Loucy (cell line): ENCODE measurements at regions not wholly inside any gene's neighbourhood (a gene's known extent, or its start where the extent isn't known, plus 50 kb on each side); places are given as distances from the start of the nearest gene placed in this dataset.

ENCODE experiments used
- H2AFZ ChIP-seq: fragments of 200-600 bp; sonication (generic); 2 replicates; pipeline ENCODE4 v1.6.0; 2016; ENCODE audit warnings: antibody characterized with exemption, mild to moderate bottlenecking, low read length, moderate library complexity
- H3F3A ChIP-seq: fragments of 200-600 bp; 2 replicates; pipeline ENCODE4 v1.6.0; 2016; ENCODE audit warnings: antibody characterized with exemption, low read depth, mild to moderate bottlenecking
- H3K27me3 ChIP-seq: fragments of 200-600 bp; sonication (generic); 2 replicates; pipeline ENCODE4 v1.6.1; 2014; ENCODE audit warnings: low read length, mild to moderate bottlenecking; ENCODE audit not compliant: insufficient read depth, poor library complexity, severe bottlenecking
- H3K36me3 ChIP-seq: fragments of 200-600 bp; sonication (generic); 2 replicates; pipeline ENCODE4 v1.6.1; 2016; ENCODE audit warnings: low read length; ENCODE audit not compliant: insufficient read depth
- H3K4me1 ChIP-seq: fragments of 200-600 bp; sonication (generic); 2 replicates; pipeline ENCODE4 v1.5.1; 2014; ENCODE audit warnings: low read length, mild to moderate bottlenecking; ENCODE audit not compliant: insufficient read depth, poor library complexity, severe bottlenecking
- H3K4me2 ChIP-seq: fragments of 200-600 bp; sonication (generic); 2 replicates; pipeline ENCODE4 v1.6.0; 2014; ENCODE audit warnings: antibody characterized with exemption, low read length, low read depth, mild to moderate bottlenecking; ENCODE audit not compliant: poor library complexity, severe bottlenecking
- H3K4me3 ChIP-seq: fragments of 200-600 bp; sonication (generic); 2 replicates; pipeline ENCODE4 v1.5.1; 2014; ENCODE audit warnings: low read length, mild to moderate bottlenecking, mixed read lengths; ENCODE audit not compliant: poor library complexity, severe bottlenecking
- H3K79me2 ChIP-seq: fragments of 200-600 bp; sonication (generic); 2 replicates; pipeline ENCODE4 v1.6.1; 2014; ENCODE audit warnings: low read length; ENCODE audit not compliant: insufficient read depth
- H3K9ac ChIP-seq: fragments of 200-600 bp; sonication (generic); 2 replicates; pipeline ENCODE4 v1.6.0; 2014; ENCODE audit warnings: mild to moderate bottlenecking, low read depth, low read length, moderate library complexity; ENCODE audit not compliant: poor library complexity, severe bottlenecking
- H3K9me2 ChIP-seq: fragments of 200-600 bp; sonication (generic); replicated peaks from 2 replicates; pipeline ENCODE4 v1.6.1; 2016; ENCODE audit warnings: low read depth, low read length, mixed read lengths
- H3K9me3 ChIP-seq: fragments of 200-600 bp; sonication (generic); 2 replicates; pipeline ENCODE4 v1.6.1; 2014; ENCODE audit warnings: mild to moderate bottlenecking, antibody characterized with exemption, low read length, low read depth; ENCODE audit not compliant: insufficient read depth
- H4K20me1 ChIP-seq: fragments of 200-600 bp; sonication (generic); 2 replicates; pipeline ENCODE4 v1.6.0; 2014; ENCODE audit warnings: antibody characterized with exemption, low read length, mild to moderate bottlenecking; ENCODE audit not compliant: insufficient read depth, poor library complexity, severe bottlenecking
- EZH2phosphoT487 ChIP-seq: fragments of 200-600 bp; IDR thresholded peaks from 2 replicates; pipeline ENCODE4 v1.6.1; 2018; ENCODE audit warnings: antibody characterized with exemption, mild to moderate bottlenecking, moderate library complexity, borderline replicate concordance
- TF ChIP-seq, protein P1 (sequence below): fragments of 200-600 bp; sonication (generic); conservative IDR thresholded peaks from 2 replicates; pipeline ENCODE4 v1.5.1; 2014; ENCODE audit warnings: mild to moderate bottlenecking, antibody characterized with exemption, low read length

DNA sequence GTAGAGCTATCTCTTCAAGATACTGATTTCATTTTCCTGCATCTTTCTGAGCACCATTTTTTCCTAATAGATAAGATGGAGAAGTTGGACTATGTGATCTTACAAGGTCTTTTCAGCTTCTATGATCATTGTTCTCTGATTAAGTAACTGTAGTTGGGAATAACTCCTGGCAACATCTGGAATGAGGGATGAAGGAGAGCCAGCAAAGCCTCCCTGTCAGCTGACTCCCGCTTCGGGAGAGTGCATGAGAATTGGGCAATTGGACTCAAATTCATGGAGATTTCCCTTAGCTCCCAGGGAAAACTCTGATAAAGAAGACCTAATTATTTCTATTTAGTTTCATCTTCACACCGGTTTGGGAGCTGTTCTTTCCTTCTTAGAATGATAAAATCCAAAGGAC is 146.1 kb downstream of the CCDC71L start:
- H3K9me2 ChIP-seq, result no peaks in the 10 kb centered on the region

DNA sequence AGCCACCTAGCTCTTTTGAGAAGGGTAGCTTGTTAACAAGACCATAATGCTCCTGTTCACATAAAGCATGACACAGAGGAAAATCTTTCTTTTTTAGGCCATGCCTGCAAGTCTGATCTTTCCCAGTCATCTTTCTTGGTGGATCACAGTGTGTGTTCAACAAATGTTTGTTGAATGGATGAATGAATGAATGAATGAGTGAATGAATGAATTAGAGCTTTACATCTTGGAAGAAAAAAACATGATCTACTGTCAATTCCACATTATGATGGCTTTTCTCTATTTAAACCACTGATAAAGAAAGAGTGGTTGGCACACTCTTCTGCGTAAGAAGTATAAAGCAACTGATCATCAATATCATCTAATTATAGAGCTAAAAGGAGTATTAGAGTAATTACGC is 148.7 kb downstream of the CCDC71L start:
- Histone ChIP-seq H3K4me2 (no peak overlapping the region), H3K27me3 (no peaks in the 10 kb centered on the region), H2AFZ (no peak overlapping the region), H4K20me1 (no peaks in the 10 kb centered on the region), H3K4me3 (no peak overlapping the region), H3K36me3 (no peaks in the 10 kb centered on the region), H3K9me3 (no peaks in the 10 kb centered on the region), H3F3A (no peaks in the 10 kb centered on the region), H3K4me1 (peaks cover 10% of the 10 kb centered on the region), H3K79me2 (no peaks in the 10 kb centered on the region), H3K9me2 (no peaks in the 10 kb centered on the region), H3K9ac (no peak overlapping the region)
- TF ChIP-seq EZH2phosphoT487, result no peak
- TF ChIP-seq, protein P1, sequence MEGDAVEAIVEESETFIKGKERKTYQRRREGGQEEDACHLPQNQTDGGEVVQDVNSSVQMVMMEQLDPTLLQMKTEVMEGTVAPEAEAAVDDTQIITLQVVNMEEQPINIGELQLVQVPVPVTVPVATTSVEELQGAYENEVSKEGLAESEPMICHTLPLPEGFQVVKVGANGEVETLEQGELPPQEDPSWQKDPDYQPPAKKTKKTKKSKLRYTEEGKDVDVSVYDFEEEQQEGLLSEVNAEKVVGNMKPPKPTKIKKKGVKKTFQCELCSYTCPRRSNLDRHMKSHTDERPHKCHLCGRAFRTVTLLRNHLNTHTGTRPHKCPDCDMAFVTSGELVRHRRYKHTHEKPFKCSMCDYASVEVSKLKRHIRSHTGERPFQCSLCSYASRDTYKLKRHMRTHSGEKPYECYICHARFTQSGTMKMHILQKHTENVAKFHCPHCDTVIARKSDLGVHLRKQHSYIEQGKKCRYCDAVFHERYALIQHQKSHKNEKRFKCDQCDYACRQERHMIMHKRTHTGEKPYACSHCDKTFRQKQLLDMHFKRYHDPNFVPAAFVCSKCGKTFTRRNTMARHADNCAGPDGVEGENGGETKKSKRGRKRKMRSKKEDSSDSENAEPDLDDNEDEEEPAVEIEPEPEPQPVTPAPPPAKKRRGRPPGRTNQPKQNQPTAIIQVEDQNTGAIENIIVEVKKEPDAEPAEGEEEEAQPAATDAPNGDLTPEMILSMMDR, result no peak

More for the DNA sequence above, 146.1 kb downstream of the CCDC71L start:
- Histone ChIP-seq H2AFZ (no peak overlapping the region), H3K36me3 (no peaks in the 10 kb centered on the region), H3K79me2 (no peaks in the 10 kb centered on the region), H4K20me1 (no peaks in the 10 kb centered on the region), H3K4me1 (no peaks in the 10 kb centered on the region), H3K27me3 (no peaks in the 10 kb centered on the region), H3K4me2 (no peak overlapping the region), H3F3A (no peaks in the 10 kb centered on the region), H3K4me3 (no peak overlapping the region), H3K9ac (no peak overlapping the region), H3K9me3 (no peaks in the 10 kb centered on the region)
- TF ChIP-seq EZH2phosphoT487, result no peak

DNA sequence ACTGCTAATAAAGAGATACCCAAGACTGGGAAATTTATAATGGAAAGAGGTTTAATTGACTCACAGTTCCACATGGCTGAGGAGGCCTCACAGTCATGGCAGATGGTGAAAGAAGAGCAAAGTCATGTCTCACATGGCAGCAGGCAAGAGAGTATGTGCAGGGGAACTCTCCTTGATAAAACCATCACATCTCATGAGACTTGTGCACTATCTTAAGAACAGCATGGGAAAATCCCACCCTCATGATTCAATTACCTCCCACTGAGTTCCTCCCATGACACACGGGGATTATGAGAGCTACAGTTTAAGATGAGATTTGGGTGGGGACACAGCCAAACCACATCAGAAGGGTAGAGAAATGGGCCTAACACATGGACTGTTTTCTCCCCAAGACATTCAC is 156.3 kb downstream of the CCDC71L start:
- Histone ChIP-seq H4K20me1 (no peaks in the 10 kb centered on the region), H3K36me3 (no peaks in the 10 kb centered on the region), H3K9me2 (no peaks in the 10 kb centered on the region), H3K27me3 (no peaks in the 10 kb centered on the region), H3K9ac (no peak overlapping the region), H2AFZ (no peak overlapping the region), H3K4me3 (no peak overlapping the region), H3K79me2 (no peaks in the 10 kb centered on the region), H3K4me2 (no peak overlapping the region), H3F3A (no peaks in the 10 kb centered on the region), H3K4me1 (peaks cover 10% of the 10 kb centered on the region), H3K9me3 (no peaks in the 10 kb centered on the region)
- TF ChIP-seq EZH2phosphoT487, result no peak

DNA sequence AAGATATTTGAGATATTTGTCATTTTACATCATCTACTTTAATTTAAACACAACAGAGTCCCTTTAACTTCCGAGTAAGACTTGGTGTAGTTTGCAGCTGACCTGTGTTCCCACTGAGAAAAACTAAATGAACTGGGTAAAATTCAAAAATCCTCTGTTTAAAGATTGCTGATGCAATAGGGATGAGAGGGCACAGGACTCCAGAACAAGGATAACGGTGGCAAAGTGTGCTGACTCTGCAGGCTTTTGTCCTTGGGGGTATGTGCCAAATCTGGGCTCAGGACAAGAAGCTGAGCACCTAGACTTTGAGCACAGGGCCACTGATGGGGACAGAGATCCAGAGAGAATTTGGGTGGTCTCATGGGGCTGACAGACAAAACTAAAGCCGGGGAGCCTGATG is 156.8 kb downstream of the CCDC71L start:
- Histone ChIP-seq H3K4me2 (no peak overlapping the region), H3K79me2 (no peaks in the 10 kb centered on the region), H3K9me3 (no peaks in the 10 kb centered on the region), H3K36me3 (no peaks in the 10 kb centered on the region), H4K20me1 (no peaks in the 10 kb centered on the region), H2AFZ (no peak overlapping the region), H3K27me3 (no peaks in the 10 kb centered on the region), H3K4me1 (peaks cover 10% of the 10 kb centered on the region), H3K9ac (no peak overlapping the region), H3K4me3 (no peak overlapping the region), H3K9me2 (no peaks in the 10 kb centered on the region), H3F3A (no peaks in the 10 kb centered on the region)
- no peak for TF ChIP-seq EZH2phosphoT487
- TF ChIP-seq, protein P1, result no peak
